HEK293 (cell line): ENCODE measurements at regions not wholly inside any gene's neighbourhood (a gene's known extent, or its start where the extent isn't known, plus 50 kb on each side); places are given as distances from the start of the nearest gene placed in this dataset.

Experiments
- CTCF ChIA-PET: fragments of 350-600 bp; formaldehyde crosslinking; extraction: SDS; loops from one replicate; lab custom pipeline; 2021; ENCODE audit warnings: antibody characterized with exemption; lab: Yijun Ruan, JAX
- POLR2A ChIA-PET: fragments of 300-600 bp; formaldehyde crosslinking; extraction: SDS; loops from one replicate; lab custom pipeline; 2020; ENCODE audit warnings: antibody characterized with exemption, inconsistent platforms; lab: Yijun Ruan, JAX
- H3K27ac ChIP-seq: fragments of 200-500 bp; sonication (Bioruptor generic); 2 replicates; pipeline ENCODE4 v1.5.1; 2014; ENCODE audit warnings: low read depth, low read length, control low read depth, inconsistent platforms; ENCODE audit errors: extremely low read depth
- H3K36me3 ChIP-seq, 2 experiments: fragments of 200-500 bp in 1 of 2; sonication (Bioruptor generic) in 1 of 2; 1 replicate in 1 of 2; 2 replicates in 1 of 2; pipeline ENCODE4 v1.5.1; 2014 to 2017; ENCODE audit warnings: inconsistent platforms in 2 of 2, low read length in 2 of 2; ENCODE audit not compliant: control insufficient read depth in 2 of 2, insufficient read depth in 1 of 2
- H3K4me1 ChIP-seq: fragments of 200-500 bp; sonication (Bioruptor generic); 2 replicates; pipeline ENCODE4 v1.5.1; 2014; ENCODE audit warnings: mild to moderate bottlenecking, low read length, inconsistent platforms; ENCODE audit not compliant: control insufficient read depth, insufficient read depth
- H3K4me3 ChIP-seq: 2 replicates; pipeline ENCODE4 v1.5.1; 2011; ENCODE audit warnings: low read depth, mild to moderate bottlenecking, control low read depth, low read length, moderate library complexity
- H3K9me3 ChIP-seq: fragments of 200-500 bp; sonication (Bioruptor generic); 2 replicates; pipeline ENCODE4 v1.5.1; 2014; ENCODE audit warnings: low read depth, low read length, inconsistent platforms; ENCODE audit not compliant: control insufficient read depth, insufficient read depth
- BCL6B ChIP-seq: fragments of 450-650 bp; formaldehyde crosslinking; IDR thresholded peaks from 2 replicates; pipeline ENCODE4 v1.5.1; 2017; ENCODE audit warnings: missing biosample characterization, missing genetic modification characterization
- KLF17 ChIP-seq: fragments of 450-650 bp; formaldehyde crosslinking; IDR thresholded peaks from 2 replicates; pipeline ENCODE4 v1.5.1; 2016; ENCODE audit warnings: missing biosample characterization, missing genetic modification characterization
- SALL2 ChIP-seq: fragments of 450-650 bp; formaldehyde crosslinking; IDR thresholded peaks from 2 replicates; pipeline ENCODE4 v1.5.0; 2017; ENCODE audit warnings: missing biosample characterization, mild to moderate bottlenecking, missing genetic modification characterization, borderline replicate concordance
- ZBTB17 ChIP-seq: fragments of 450-650 bp; formaldehyde crosslinking; IDR thresholded peaks from 2 replicates; pipeline ENCODE4 v1.5.1; 2016; ENCODE audit warnings: missing biosample characterization, missing genetic modification characterization
- ZBTB21 ChIP-seq: fragments of 450-650 bp; formaldehyde crosslinking; IDR thresholded peaks from 2 replicates; pipeline ENCODE4 v1.5.1; 2017; ENCODE audit warnings: missing biosample characterization, missing genetic modification characterization
- ZNF175 ChIP-seq: fragments of 450-650 bp; formaldehyde crosslinking; IDR thresholded peaks from 2 replicates; pipeline ENCODE4 v1.5.1; 2016; ENCODE audit warnings: missing biosample characterization, missing genetic modification characterization
- ZNF324 ChIP-seq: fragments of 450-650 bp; formaldehyde crosslinking; IDR thresholded peaks from 2 replicates; pipeline ENCODE4 v1.5.1; 2016; ENCODE audit warnings: missing biosample characterization, missing genetic modification characterization
- ZNF350 ChIP-seq: fragments of 450-650 bp; formaldehyde crosslinking; IDR thresholded peaks from 2 replicates; pipeline ENCODE4 v1.5.0; 2017; ENCODE audit warnings: missing biosample characterization, mild to moderate bottlenecking, missing genetic modification characterization
- ZNF433 ChIP-seq: fragments of 450-650 bp; formaldehyde crosslinking; IDR thresholded peaks from 2 replicates; pipeline ENCODE4 v1.5.1; 2016; ENCODE audit warnings: missing biosample characterization, missing genetic modification characterization, low read depth
- ZNF530 ChIP-seq: fragments of 450-650 bp; formaldehyde crosslinking; IDR thresholded peaks from 2 replicates; pipeline ENCODE4 v1.5.1; 2016; ENCODE audit warnings: low read depth, missing biosample characterization, missing genetic modification characterization
- ZNF624 ChIP-seq: fragments of 450-650 bp; formaldehyde crosslinking; IDR thresholded peaks from 2 replicates; pipeline ENCODE4 v1.5.1; 2017; ENCODE audit warnings: missing biosample characterization, missing genetic modification characterization
- ZNF645 ChIP-seq: fragments of 450-650 bp; formaldehyde crosslinking; IDR thresholded peaks from 2 replicates; pipeline ENCODE4; 2016; ENCODE audit warnings: missing biosample characterization, missing genetic modification characterization
- ZNF660 ChIP-seq: fragments of 450-650 bp; IDR thresholded peaks from 2 replicates; pipeline ENCODE4 v1.5.1; 2018; ENCODE audit warnings: missing biosample characterization, mild to moderate bottlenecking, missing genetic modification characterization
- ZNF701 ChIP-seq: fragments of 450-650 bp; formaldehyde crosslinking; IDR thresholded peaks from 2 replicates; pipeline ENCODE4 v1.5.1; 2016; ENCODE audit warnings: missing biosample characterization, missing genetic modification characterization
- TF ChIP-seq, protein P1 (sequence below): fragments of 450-650 bp; formaldehyde crosslinking; IDR thresholded peaks from 2 replicates; pipeline ENCODE4 v1.5.1; 2016; ENCODE audit warnings: missing biosample characterization, missing genetic modification characterization
- TF ChIP-seq, protein P2 (sequence below): fragments of 450-650 bp; formaldehyde crosslinking; IDR thresholded peaks from 2 replicates; pipeline ENCODE4 v1.5.1; 2016; ENCODE audit warnings: missing biosample characterization, missing genetic modification characterization
- TF ChIP-seq, protein P3 (sequence below): fragments of 450-650 bp; formaldehyde crosslinking; IDR thresholded peaks from 2 replicates; pipeline ENCODE4 v1.5.1; 2017; ENCODE audit warnings: missing biosample characterization, missing genetic modification characterization
- TF ChIP-seq, protein P4 (sequence below): fragments of 450-650 bp; formaldehyde crosslinking; IDR thresholded peaks from 2 replicates; pipeline ENCODE4 v1.5.1; 2016; ENCODE audit warnings: missing biosample characterization, missing genetic modification characterization

- CTCF ChIA-PET, result no interaction called here
Measured at GRCh38 chr12:127970491-127970890, 296.5 kb upstream of the TMEM132C start.

DNA sequence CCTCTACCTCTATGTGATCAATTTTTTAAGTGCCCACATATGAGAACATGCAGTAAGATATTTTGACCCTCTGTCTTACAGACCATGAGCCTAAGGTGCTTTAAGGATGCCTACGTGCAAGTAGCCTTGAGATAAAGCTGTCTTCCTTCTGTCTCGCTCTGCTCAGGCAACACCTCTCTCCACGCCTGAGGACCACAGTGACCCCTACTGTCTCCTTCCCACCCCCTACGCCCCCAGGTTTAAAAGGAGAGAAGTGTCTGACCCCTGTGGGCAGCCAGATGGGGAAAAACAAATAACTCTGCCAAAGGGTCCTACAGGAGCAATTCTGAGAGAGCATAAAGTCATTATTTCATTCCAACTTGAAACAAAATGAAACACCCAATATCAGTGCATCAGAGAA is 286.4 kb upstream of the TMEM132C start:
- CTCF ChIA-PET, result no interaction called here
- Histone ChIP-seq H3K4me1 (no peaks in the 10 kb centered on the region), H3K9me3 (no peaks in the 10 kb centered on the region), H3K4me3 (no peak overlapping the region), H3K27ac (no peak overlapping the region), H3K36me3 (no peaks in the 10 kb centered on the region)
- POLR2A ChIA-PET, result no interaction called here
- TF ChIP-seq ZBTB21 (tag by site-specific recombination) (no peak), ZNF433 (tag by site-specific recombination) (no peak), ZNF324 (tag by site-specific recombination) (no peak), ZBTB17 (tag by site-specific recombination) (no peak), BCL6B (tag by site-specific recombination) (no peak), SALL2 (no peak), ZNF350 (tag by site-specific recombination) (no peak), ZNF175 (tag by site-specific recombination) (no peak), KLF17 (tag by site-specific recombination) (no peak)
- TF ChIP-seq, protein P1, sequence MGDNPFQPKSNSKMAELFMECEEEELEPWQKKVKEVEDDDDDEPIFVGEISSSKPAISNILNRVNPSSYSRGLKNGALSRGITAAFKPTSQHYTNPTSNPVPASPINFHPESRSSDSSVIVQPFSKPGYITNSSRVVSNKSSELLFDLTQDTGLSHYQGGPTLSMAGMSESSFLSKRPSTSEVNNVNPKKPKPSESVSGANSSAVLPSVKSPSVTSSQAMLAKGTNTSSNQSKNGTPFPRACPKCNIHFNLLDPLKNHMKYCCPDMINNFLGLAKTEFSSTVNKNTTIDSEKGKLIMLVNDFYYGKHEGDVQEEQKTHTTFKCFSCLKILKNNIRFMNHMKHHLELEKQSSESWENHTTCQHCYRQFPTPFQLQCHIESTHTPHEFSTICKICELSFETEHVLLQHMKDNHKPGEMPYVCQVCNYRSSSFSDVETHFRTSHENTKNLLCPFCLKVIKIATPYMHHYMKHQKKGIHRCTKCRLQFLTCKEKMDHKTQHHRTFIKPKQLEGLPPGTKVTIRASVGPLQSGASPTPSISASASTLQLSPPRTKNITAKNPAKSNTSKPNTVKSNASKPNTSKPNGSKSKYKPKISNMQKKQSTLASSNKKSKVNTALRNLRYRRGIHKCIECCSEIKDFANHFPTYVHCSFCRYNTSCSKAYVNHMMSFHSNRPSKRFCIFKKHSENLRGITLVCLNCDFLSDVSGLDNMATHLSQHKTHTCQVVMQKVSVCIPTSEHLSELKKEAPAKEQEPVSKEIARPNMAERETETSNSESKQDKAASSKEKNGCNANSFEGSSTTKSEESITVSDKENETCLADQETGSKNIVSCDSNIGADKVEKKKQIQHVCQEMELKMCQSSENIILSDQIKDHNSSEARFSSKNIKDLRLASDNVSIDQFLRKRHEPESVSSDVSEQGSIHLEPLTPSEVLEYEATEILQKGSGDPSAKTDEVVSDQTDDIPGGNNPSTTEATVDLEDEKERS (tag by site-specific recombination), result no peak

More at GRCh38 chr12:127970491-127970890, 296.5 kb upstream of the TMEM132C start:
- POLR2A ChIA-PET, result no interaction called here
- no peak overlapping the region for H3K4me3 ChIP-seq
- no peak for TF ChIP-seq ZNF530 (tag by site-specific recombination)
- TF ChIP-seq ZBTB21 (tag by site-specific recombination), result no peak
- TF ChIP-seq ZNF645 (tag by site-specific recombination), result no peak
- no peak for TF ChIP-seq ZNF701 (tag by site-specific recombination)
- TF ChIP-seq, protein P2, sequence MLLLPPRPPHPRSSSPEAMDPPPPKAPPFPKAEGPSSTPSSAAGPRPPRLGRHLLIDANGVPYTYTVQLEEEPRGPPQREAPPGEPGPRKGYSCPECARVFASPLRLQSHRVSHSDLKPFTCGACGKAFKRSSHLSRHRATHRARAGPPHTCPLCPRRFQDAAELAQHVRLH (tag by site-specific recombination), result no peak
- TF ChIP-seq, protein P3, sequence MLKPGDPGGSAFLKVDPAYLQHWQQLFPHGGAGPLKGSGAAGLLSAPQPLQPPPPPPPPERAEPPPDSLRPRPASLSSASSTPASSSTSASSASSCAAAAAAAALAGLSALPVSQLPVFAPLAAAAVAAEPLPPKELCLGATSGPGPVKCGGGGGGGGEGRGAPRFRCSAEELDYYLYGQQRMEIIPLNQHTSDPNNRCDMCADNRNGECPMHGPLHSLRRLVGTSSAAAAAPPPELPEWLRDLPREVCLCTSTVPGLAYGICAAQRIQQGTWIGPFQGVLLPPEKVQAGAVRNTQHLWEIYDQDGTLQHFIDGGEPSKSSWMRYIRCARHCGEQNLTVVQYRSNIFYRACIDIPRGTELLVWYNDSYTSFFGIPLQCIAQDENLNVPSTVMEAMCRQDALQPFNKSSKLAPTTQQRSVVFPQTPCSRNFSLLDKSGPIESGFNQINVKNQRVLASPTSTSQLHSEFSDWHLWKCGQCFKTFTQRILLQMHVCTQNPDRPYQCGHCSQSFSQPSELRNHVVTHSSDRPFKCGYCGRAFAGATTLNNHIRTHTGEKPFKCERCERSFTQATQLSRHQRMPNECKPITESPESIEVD (tag by site-specific recombination), result no peak
- TF ChIP-seq ZNF660 (tag by site-specific recombination), result no peak
- TF ChIP-seq ZNF624 (tag by site-specific recombination), result no peak
- TF ChIP-seq, protein P4, sequence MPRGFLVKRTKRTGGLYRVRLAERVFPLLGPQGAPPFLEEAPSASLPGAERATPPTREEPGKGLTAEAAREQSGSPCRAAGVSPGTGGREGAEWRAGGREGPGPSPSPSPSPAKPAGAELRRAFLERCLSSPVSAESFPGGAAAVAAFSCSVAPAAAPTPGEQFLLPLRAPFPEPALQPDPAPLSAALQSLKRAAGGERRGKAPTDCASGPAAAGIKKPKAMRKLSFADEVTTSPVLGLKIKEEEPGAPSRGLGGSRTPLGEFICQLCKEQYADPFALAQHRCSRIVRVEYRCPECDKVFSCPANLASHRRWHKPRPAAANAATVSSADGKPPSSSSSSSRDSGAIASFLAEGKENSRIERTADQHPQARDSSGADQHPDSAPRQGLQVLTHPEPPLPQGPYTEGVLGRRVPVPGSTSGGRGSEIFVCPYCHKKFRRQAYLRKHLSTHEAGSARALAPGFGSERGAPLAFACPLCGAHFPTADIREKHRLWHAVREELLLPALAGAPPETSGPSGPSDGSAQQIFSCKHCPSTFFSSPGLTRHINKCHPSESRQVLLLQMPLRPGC (tag by site-specific recombination), result no peak
- TF ChIP-seq, all 188 proteins: peak for 0
- H3K36me3 ChIP-seq, result no peaks in the 10 kb centered on the region
- no peaks in the 10 kb centered on the region for H3K9me3 ChIP-seq
- no peaks in the 10 kb centered on the region for H3K4me1 ChIP-seq
- no peak overlapping the region for H3K27ac ChIP-seq
